ENCODE measurements at regions not wholly inside any gene's neighbourhood (a gene's known extent, or its start where the extent isn't known, plus 50 kb on each side); places are given as distances from the start of the nearest gene placed in this dataset.

- DNase-seq (ENCODE audit: low read depth), result no peak
- H3K4me3 ChIP-seq (ENCODE audit: low read depth, low read length), result no peak overlapping the region
- no peak for TF ChIP-seq CTCF (IDR thresholded peaks at IDR 0.05; ENCODE audit: insufficient read depth, low read depth, low read length)
These were observed 676.9 kb downstream of the GATA3 start for GRCh38 chr10:8731121-8732095.

GRCh38 chr10:8738987-8739386 lies 684.5 kb downstream of the GATA3 start:
- DNase-seq (ENCODE audit: low read depth), result no peak
- no peak for TF ChIP-seq CTCF (IDR thresholded peaks at IDR 0.05; ENCODE audit: insufficient read depth, low read depth, low read length)
- H3K4me3 ChIP-seq (ENCODE audit: low read depth, low read length), result no peak overlapping the region

- no peak overlapping the region for H3K4me3 ChIP-seq (ENCODE audit: low read depth, low read length)
- DNase-seq (ENCODE audit: low read depth), result no peak
- TF ChIP-seq CTCF (IDR thresholded peaks at IDR 0.05; ENCODE audit: insufficient read depth, low read depth, low read length), result no peak
These were observed 697.8 kb downstream of the GATA3 start for GRCh38 chr10:8752146-8752843.

DNA sequence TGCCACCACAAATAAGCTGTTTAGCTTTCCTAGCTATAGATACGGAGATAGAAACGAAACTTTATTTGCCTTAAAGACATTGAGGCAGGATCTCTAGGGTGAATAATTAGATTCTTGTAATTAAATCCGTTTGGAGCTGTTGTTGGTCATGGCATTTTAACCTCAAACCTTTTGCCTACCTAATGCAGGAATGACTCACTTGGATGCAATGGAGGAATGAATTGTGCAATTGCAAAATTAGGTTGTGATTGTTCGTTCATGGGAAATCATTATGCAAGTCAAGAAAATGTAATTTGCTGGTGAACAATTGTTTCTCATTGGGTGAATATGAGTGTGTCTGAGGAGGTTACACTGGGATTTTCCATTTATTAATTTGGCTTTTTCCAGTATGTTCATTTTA lies 703.5 kb downstream of the GATA3 start:
- no peak for TF ChIP-seq CTCF (IDR thresholded peaks at IDR 0.05; ENCODE audit: insufficient read depth, low read depth, low read length)
- no peak for DNase-seq (ENCODE audit: low read depth)
- no peak overlapping the region for H3K4me3 ChIP-seq (ENCODE audit: low read depth, low read length)

DNA sequence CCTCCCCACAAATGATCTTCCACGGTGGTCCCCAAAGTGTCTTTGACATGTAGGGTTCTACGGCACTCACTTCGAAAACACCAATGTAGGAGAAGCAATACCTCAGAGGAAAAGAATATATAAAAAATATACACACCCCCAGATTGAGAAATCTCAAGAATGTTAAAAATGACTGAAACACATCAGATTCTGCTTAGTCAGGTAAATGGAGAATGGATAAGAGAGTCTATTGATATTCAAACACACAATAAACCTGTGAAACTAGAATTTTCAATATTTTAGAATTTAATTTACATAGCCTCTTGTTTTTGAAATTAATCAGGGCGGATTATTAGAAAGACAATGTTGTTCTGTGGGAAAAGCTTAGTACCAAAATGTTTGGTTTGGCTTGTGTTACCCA lies 712.4 kb downstream of the GATA3 start:
- DNase-seq (ENCODE audit: low read depth), result no peak
- no peak overlapping the region for H3K4me3 ChIP-seq (ENCODE audit: low read depth, low read length)
- TF ChIP-seq CTCF (IDR thresholded peaks at IDR 0.05; ENCODE audit: insufficient read depth, low read depth, low read length), result no peak

DNA sequence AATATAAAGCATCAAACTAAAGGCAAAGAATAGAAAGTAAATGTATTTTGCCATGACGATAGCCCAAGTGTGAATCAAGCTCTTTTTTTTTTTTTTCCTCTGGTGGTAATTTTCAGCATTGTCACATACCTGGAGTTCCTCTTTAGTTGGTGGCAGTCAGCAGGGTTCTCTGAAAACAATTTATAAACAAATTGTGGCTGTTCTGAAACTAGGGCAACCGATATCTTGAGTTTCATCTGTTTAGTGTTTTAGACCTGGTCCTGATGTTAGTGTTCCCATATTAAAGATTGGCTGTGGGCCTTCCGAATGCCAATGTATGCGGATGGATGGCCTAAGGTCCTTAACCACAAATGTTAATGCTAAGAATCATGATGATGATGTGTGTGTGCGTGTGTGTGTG lies 713.1 kb downstream of the GATA3 start:
- no peak overlapping the region for H3K4me3 ChIP-seq (ENCODE audit: low read depth, low read length)
- TF ChIP-seq CTCF (IDR thresholded peaks at IDR 0.05; ENCODE audit: insufficient read depth, low read depth, low read length), result no peak
- DNase-seq (ENCODE audit: low read depth), result no peak
